HEK293 (cell line): ENCODE measurements at regions not wholly inside any gene's neighbourhood (a gene's known extent, or its start where the extent isn't known, plus 50 kb on each side); places are given as distances from the start of the nearest gene placed in this dataset.

Source experiments
- CTCF ChIA-PET: fragments of 350-600 bp; formaldehyde crosslinking; extraction: SDS; loops from one replicate; lab custom pipeline; 2021; ENCODE audit warnings: antibody characterized with exemption; lab: Yijun Ruan, JAX
- POLR2A ChIA-PET: fragments of 300-600 bp; formaldehyde crosslinking; extraction: SDS; loops from one replicate; lab custom pipeline; 2020; ENCODE audit warnings: antibody characterized with exemption, inconsistent platforms; lab: Yijun Ruan, JAX
- H3K27ac ChIP-seq: fragments of 200-500 bp; sonication (Bioruptor generic); 2 replicates; pipeline ENCODE4 v1.5.1; 2014; ENCODE audit warnings: low read depth, low read length, control low read depth, inconsistent platforms; ENCODE audit errors: extremely low read depth
- H3K36me3 ChIP-seq, 2 experiments: fragments of 200-500 bp in 1 of 2; sonication (Bioruptor generic) in 1 of 2; 1 replicate in 1 of 2; 2 replicates in 1 of 2; pipeline ENCODE4 v1.5.1; 2014 to 2017; ENCODE audit warnings: inconsistent platforms in 2 of 2, low read length in 2 of 2; ENCODE audit not compliant: control insufficient read depth in 2 of 2, insufficient read depth in 1 of 2
- H3K4me1 ChIP-seq: fragments of 200-500 bp; sonication (Bioruptor generic); 2 replicates; pipeline ENCODE4 v1.5.1; 2014; ENCODE audit warnings: mild to moderate bottlenecking, low read length, inconsistent platforms; ENCODE audit not compliant: control insufficient read depth, insufficient read depth
- H3K4me3 ChIP-seq: 2 replicates; pipeline ENCODE4 v1.5.1; 2011; ENCODE audit warnings: low read depth, mild to moderate bottlenecking, control low read depth, low read length, moderate library complexity
- H3K9me3 ChIP-seq: fragments of 200-500 bp; sonication (Bioruptor generic); 2 replicates; pipeline ENCODE4 v1.5.1; 2014; ENCODE audit warnings: low read depth, low read length, inconsistent platforms; ENCODE audit not compliant: control insufficient read depth, insufficient read depth
- AEBP2 ChIP-seq: fragments of 450-650 bp; formaldehyde crosslinking; IDR thresholded peaks from 2 replicates; pipeline ENCODE4 v1.5.1; 2016; ENCODE audit warnings: missing biosample characterization, missing genetic modification characterization, borderline replicate concordance
- EGR2 ChIP-seq: fragments of 450-650 bp; formaldehyde crosslinking; IDR thresholded peaks from 2 replicates; pipeline ENCODE4 v1.5.1; 2016; ENCODE audit warnings: low read depth, missing biosample characterization, missing genetic modification characterization
- GLI4 ChIP-seq: fragments of 450-650 bp; formaldehyde crosslinking; IDR thresholded peaks from 2 replicates; pipeline ENCODE4 v1.5.1; 2016; ENCODE audit warnings: missing biosample characterization, missing genetic modification characterization
- GLIS2 ChIP-seq: fragments of 450-650 bp; formaldehyde crosslinking; IDR thresholded peaks from 2 replicates; pipeline ENCODE4 v1.5.1; 2016; ENCODE audit warnings: missing biosample characterization, missing genetic modification characterization
- HIC1 ChIP-seq: fragments of 450-650 bp; formaldehyde crosslinking; IDR thresholded peaks from 2 replicates; pipeline ENCODE4 v1.5.1; 2016; ENCODE audit warnings: missing biosample characterization, missing genetic modification characterization
- IKZF3 ChIP-seq: fragments of 450-650 bp; IDR thresholded peaks from 2 replicates; pipeline ENCODE4 v1.5.0; 2018; ENCODE audit warnings: missing biosample characterization, mild to moderate bottlenecking, missing genetic modification characterization, moderate library complexity
- PRDM1 ChIP-seq: fragments of 450-650 bp; formaldehyde crosslinking; IDR thresholded peaks from 2 replicates; pipeline ENCODE4; 2016; ENCODE audit warnings: missing biosample characterization, missing genetic modification characterization
- SP7 ChIP-seq: fragments of 450-650 bp; formaldehyde crosslinking; IDR thresholded peaks from 2 replicates; pipeline ENCODE4 v1.5.1; 2016; ENCODE audit warnings: missing biosample characterization, missing genetic modification characterization
- TSHZ1 ChIP-seq: fragments of 450-650 bp; formaldehyde crosslinking; IDR thresholded peaks from 2 replicates; pipeline ENCODE4 v1.5.1; 2016; ENCODE audit warnings: missing biosample characterization, missing genetic modification characterization, borderline replicate concordance
- ZFHX2 ChIP-seq: fragments of 450-650 bp; formaldehyde crosslinking; conservative IDR thresholded peaks from 2 replicates; pipeline ENCODE4 v1.5.1; 2016; ENCODE audit warnings: missing biosample characterization, missing genetic modification characterization
- ZNF133 ChIP-seq: fragments of 450-650 bp; formaldehyde crosslinking; IDR thresholded peaks from 2 replicates; pipeline ENCODE4 v1.5.1; 2016; ENCODE audit warnings: missing biosample characterization, missing genetic modification characterization
- ZNF138 ChIP-seq: fragments of 450-650 bp; formaldehyde crosslinking; IDR thresholded peaks from 2 replicates; pipeline ENCODE4 v1.5.1; 2016; ENCODE audit warnings: missing biosample characterization, missing genetic modification characterization, borderline replicate concordance
- ZNF148 ChIP-seq: fragments of 450-650 bp; formaldehyde crosslinking; IDR thresholded peaks from 2 replicates; pipeline ENCODE4 v1.5.0; 2017; ENCODE audit warnings: missing biosample characterization, missing genetic modification characterization, borderline replicate concordance
- ZNF223 ChIP-seq: fragments of 450-650 bp; formaldehyde crosslinking; IDR thresholded peaks from 2 replicates; pipeline ENCODE4 v1.5.1; 2016; ENCODE audit warnings: missing biosample characterization, missing genetic modification characterization
- ZNF394 ChIP-seq: fragments of 450-650 bp; formaldehyde crosslinking; IDR thresholded peaks from 2 replicates; pipeline ENCODE4 v1.5.1; 2016; ENCODE audit warnings: missing biosample characterization, missing genetic modification characterization, mild to moderate bottlenecking, moderate library complexity, borderline replicate concordance
- ZNF544 ChIP-seq: fragments of 450-650 bp; formaldehyde crosslinking; IDR thresholded peaks from 2 replicates; pipeline ENCODE4 v1.5.0; 2017; ENCODE audit warnings: missing biosample characterization, missing genetic modification characterization
- ZNF626 ChIP-seq: fragments of 450-650 bp; sonication (Bioruptor Pico); formaldehyde crosslinking; IDR thresholded peaks from 2 replicates; pipeline ENCODE4 v1.5.1; 2018; ENCODE audit warnings: missing biosample characterization, missing genetic modification characterization, inconsistent platforms
- ZNF76 ChIP-seq: fragments of 450-650 bp; formaldehyde crosslinking; IDR thresholded peaks from 2 replicates; pipeline ENCODE4; 2016; ENCODE audit warnings: low read depth, missing biosample characterization, missing genetic modification characterization, borderline replicate concordance
- ZNF768 ChIP-seq: fragments of 450-650 bp; formaldehyde crosslinking; IDR thresholded peaks from 2 replicates; pipeline ENCODE4 v1.5.1; 2018; ENCODE audit warnings: missing biosample characterization, mild to moderate bottlenecking, missing genetic modification characterization
- ZNF785 ChIP-seq: fragments of 450-650 bp; formaldehyde crosslinking; IDR thresholded peaks from 2 replicates; pipeline ENCODE4 v1.5.1; 2016; ENCODE audit warnings: missing biosample characterization, missing genetic modification characterization
- ZNF830 ChIP-seq: fragments of 450-650 bp; IDR thresholded peaks from 2 replicates; pipeline ENCODE4 v1.5.0; 2018; ENCODE audit warnings: missing biosample characterization, missing genetic modification characterization, low read depth, mild to moderate bottlenecking, moderate library complexity
- ZSCAN4 ChIP-seq: fragments of 450-650 bp; formaldehyde crosslinking; IDR thresholded peaks from 2 replicates; pipeline ENCODE4 v1.5.1; 2017; ENCODE audit warnings: missing biosample characterization, missing genetic modification characterization
- ZSCAN5A ChIP-seq: fragments of 450-650 bp; formaldehyde crosslinking; IDR thresholded peaks from 2 replicates; pipeline ENCODE4 v1.5.1; 2016; ENCODE audit warnings: missing biosample characterization, missing genetic modification characterization

GRCh38 chr1:57747818-57748217 is 324.0 kb upstream of the DAB1 start (continued):
- TF ChIP-seq ZNF148 (tag by site-specific recombination) (no peak), GLI4 (no peak), ZSCAN4 (no peak), ZNF76 (no peak), ZNF785 (tag by site-specific recombination) (no peak), ZSCAN5A (tag by site-specific recombination) (no peak), ZNF544 (tag by site-specific recombination) (no peak), TSHZ1 (tag by site-specific recombination) (no peak), ZNF830 (no peak), ZNF138 (tag by site-specific recombination) (no peak)

- CTCF ChIA-PET: no interaction called here
- POLR2A ChIA-PET: no interaction called here
Observed at GRCh38 chr1:57741521-57741920, 317.7 kb upstream of the DAB1 start.

More at GRCh38 chr1:57741521-57741920, 317.7 kb upstream of the DAB1 start:
- no peak for TF ChIP-seq HIC1
- TF ChIP-seq GLIS2: no peak
- TF ChIP-seq ZNF626 (tag by site-specific recombination): no peak
- TF ChIP-seq ZNF223 (tag by site-specific recombination): no peak
- TF ChIP-seq ZNF768 (tag by site-specific recombination): no peak
- TF ChIP-seq PRDM1 (tag by site-specific recombination): no peak
- TF ChIP-seq ZNF394 (tag by site-specific recombination): no peak
- TF ChIP-seq ZNF138 (tag by site-specific recombination): no peak
- no peak for TF ChIP-seq AEBP2 (tag by site-specific recombination)
- TF ChIP-seq ZNF133 (tag by site-specific recombination): no peak
- TF ChIP-seq EGR2 (tag by site-specific recombination): no peak
- no peak for TF ChIP-seq IKZF3 (tag by site-specific recombination)
- no peak for TF ChIP-seq ZFHX2 (tag by site-specific recombination)
- TF ChIP-seq SP7 (tag by site-specific recombination): no peak
- no peaks in the 10 kb centered on the region for H3K36me3 ChIP-seq
- H3K27ac ChIP-seq: no peak overlapping the region
- no peaks in the 10 kb centered on the region for H3K4me1 ChIP-seq
- H3K4me3 ChIP-seq: no peak overlapping the region
- no peaks in the 10 kb centered on the region for H3K9me3 ChIP-seq
